AG04450 (cell line): ENCODE measurements at regions not wholly inside any gene's neighbourhood (a gene's known extent, or its start where the extent isn't known, plus 50 kb on each side); places are given as distances from the start of the nearest gene placed in this dataset.

Source experiments
- CTCF ChIA-PET: fragments of 300-600, 350-600 bp; formaldehyde crosslinking; extraction: SDS; loops from one replicate; lab custom pipeline; 2022; ENCODE audit warnings: antibody characterized with exemption, inconsistent platforms; lab: Charles Lee
- POLR2A ChIA-PET: fragments of 350-600 bp; formaldehyde crosslinking; extraction: SDS; loops from one replicate; lab custom pipeline; 2021; ENCODE audit warnings: antibody characterized with exemption, inconsistent platforms; lab: Yijun Ruan, JAX
- DNase-seq: peaks from one replicate; pipeline ENCODE4 v3.0.0-alpha.2; 2011; ENCODE audit warnings: low read depth, low spot score
- H3K27ac ChIP-seq: one replicate; pipeline ENCODE4 v1.5.1; 2012; ENCODE audit warnings: low read depth, low read length, control low read depth
- H3K27me3 ChIP-seq: one replicate; pipeline ENCODE4 v1.6.0; 2012; ENCODE audit warnings: low read length; ENCODE audit not compliant: control insufficient read depth, insufficient read depth
- H3K4me3 ChIP-seq: 2 replicates; pipeline ENCODE4 v1.5.1; 2011; ENCODE audit warnings: mild to moderate bottlenecking, low read depth, low read length, control low read depth
- H3K9me3 ChIP-seq: 2 replicates; pipeline ENCODE4 v1.5.1; 2012; ENCODE audit warnings: low read length; ENCODE audit not compliant: control insufficient read depth, insufficient read depth
- TF ChIP-seq, protein P1 (sequence below): IDR thresholded peaks from 2 replicates; pipeline ENCODE4 v1.5.1; 2011; ENCODE audit warnings: low read depth, low read length, control low read depth, inconsistent platforms

DNA sequence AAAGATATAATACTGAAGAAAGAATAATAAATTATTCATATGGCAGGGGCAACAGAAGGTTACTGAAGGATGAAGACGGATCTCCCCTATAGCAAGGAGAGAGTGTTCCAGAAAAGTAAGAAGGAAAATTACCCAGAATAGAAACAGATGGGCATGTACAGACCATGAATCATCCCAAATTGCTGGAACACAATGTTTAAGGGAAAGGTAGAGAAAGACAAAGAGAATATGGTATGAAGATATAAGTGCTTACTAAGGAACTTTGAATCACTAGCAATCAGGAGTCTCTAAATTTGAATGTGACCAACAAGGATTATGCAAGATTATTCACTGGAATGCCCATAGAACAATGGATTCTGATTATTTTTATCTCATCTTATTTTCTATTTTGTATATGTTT lies 375.4 kb downstream of the COL11A1 start:
- ChIA-PET CTCF (no interaction called here), POLR2A (no interaction called here)
- Histone ChIP-seq H3K27ac (no peak overlapping the region), H3K27me3 (no peaks in the 10 kb centered on the region), H3K4me3 (no peak overlapping the region), H3K9me3 (no peaks in the 10 kb centered on the region)
- DNase-seq = no peak
- TF ChIP-seq, protein P1, sequence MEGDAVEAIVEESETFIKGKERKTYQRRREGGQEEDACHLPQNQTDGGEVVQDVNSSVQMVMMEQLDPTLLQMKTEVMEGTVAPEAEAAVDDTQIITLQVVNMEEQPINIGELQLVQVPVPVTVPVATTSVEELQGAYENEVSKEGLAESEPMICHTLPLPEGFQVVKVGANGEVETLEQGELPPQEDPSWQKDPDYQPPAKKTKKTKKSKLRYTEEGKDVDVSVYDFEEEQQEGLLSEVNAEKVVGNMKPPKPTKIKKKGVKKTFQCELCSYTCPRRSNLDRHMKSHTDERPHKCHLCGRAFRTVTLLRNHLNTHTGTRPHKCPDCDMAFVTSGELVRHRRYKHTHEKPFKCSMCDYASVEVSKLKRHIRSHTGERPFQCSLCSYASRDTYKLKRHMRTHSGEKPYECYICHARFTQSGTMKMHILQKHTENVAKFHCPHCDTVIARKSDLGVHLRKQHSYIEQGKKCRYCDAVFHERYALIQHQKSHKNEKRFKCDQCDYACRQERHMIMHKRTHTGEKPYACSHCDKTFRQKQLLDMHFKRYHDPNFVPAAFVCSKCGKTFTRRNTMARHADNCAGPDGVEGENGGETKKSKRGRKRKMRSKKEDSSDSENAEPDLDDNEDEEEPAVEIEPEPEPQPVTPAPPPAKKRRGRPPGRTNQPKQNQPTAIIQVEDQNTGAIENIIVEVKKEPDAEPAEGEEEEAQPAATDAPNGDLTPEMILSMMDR = no peak

DNA sequence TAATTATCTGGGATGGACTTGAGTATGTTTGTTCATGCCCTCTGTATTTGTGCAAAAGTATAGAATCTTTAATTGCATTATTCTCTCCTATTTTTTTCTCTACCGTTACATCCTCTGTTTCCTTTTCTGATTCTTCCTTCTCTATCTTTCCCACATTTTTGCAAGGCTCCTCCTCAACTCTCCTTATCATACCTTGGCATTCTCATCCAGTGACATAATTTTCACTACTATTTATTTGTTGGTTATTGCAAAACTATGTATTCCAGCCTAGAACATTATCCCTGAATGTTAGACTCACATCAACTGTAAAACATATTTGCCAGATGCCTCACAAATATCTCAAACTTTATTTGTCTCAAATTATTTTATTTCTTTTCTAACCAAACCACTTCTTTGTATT lies 381.9 kb downstream of the COL11A1 start:
- Histone ChIP-seq H3K9me3 (no peaks in the 10 kb centered on the region), H3K27me3 (no peaks in the 10 kb centered on the region), H3K4me3 (no peak overlapping the region), H3K27ac (no peak overlapping the region)
- POLR2A ChIA-PET = no interaction called here
- DNase-seq = no peak
- TF ChIP-seq, protein P1 = no peak
- CTCF ChIA-PET = no interaction called here

DNA sequence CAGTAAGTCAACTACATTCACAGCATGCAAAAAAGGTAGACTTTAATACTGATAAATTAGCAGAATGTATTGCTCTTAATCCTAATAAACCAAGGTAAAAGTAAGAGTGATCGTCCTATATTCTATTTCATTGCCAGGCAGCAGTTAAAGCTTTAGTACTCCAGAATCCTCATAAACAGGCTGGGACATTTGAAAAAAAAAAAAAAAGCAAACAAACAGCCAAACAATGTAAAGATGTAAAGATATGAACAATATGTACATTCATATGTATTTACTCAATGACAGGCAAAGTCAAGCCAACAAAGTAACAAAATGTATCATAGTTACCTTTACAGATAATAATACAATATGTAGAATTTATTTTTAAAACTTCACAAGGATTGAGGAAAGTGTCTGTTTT lies 383.6 kb downstream of the COL11A1 start:
- Histone ChIP-seq H3K4me3 (no peak overlapping the region), H3K9me3 (no peaks in the 10 kb centered on the region), H3K27me3 (no peaks in the 10 kb centered on the region), H3K27ac (no peak overlapping the region)
- DNase-seq = no peak
- ChIA-PET POLR2A (no interaction called here), CTCF (no interaction called here)
- TF ChIP-seq, protein P1 = no peak

DNA sequence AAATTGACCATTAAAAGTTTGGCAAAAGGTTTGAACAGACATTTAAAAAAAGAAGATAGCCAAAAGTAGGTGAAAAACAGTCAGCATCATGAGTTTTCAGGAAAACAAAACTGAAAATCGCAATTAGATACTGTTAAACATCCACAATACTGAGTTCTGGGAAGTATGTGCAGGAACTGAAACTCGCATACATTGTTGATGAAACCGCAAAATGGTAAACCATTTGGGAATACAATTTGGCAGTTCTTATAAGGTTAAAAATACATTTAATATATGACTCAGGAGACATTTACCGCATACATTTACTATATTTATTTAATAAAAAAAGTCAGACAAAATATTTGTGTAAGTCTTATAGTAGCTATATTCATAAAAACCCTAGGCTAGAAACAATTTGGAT lies 393.2 kb downstream of the COL11A1 start:
- ChIA-PET POLR2A (no interaction called here), CTCF (no interaction called here)
- Histone ChIP-seq H3K9me3 (no peaks in the 10 kb centered on the region), H3K27me3 (no peaks in the 10 kb centered on the region), H3K4me3 (no peak overlapping the region), H3K27ac (no peak overlapping the region)
- DNase-seq = no peak
- TF ChIP-seq, protein P1 = no peak

DNA sequence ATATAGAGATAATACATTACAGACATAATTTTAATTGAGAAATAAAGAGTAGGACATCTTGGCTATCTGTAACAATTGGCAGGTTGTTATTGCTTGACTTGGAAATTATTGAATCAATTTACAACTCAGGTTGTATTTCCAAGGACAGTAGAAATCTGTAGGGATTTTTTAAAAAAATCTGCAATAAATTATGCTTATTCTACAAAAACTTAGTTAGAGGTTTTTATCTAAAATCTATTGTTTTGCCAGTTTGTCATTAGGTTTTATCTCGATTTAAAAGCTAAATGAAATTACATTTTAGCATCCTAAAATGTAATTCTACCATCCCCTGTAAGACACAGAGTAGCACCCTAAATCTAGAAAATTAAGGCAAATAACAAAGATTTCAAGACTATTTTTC lies 408.8 kb downstream of the COL11A1 start:
- no peaks in the 10 kb centered on the region for H3K9me3 ChIP-seq
- no peak overlapping the region for H3K4me3 ChIP-seq
- DNase-seq = no peak
- no peaks in the 10 kb centered on the region for H3K27me3 ChIP-seq
- TF ChIP-seq, protein P1 = no peak
- H3K27ac ChIP-seq = no peak overlapping the region
- POLR2A ChIA-PET = no interaction called here
- CTCF ChIA-PET = no interaction called here
